ENCODE measurements at regions not wholly inside any gene's neighbourhood (a gene's known extent, or its start where the extent isn't known, plus 50 kb on each side); places are given as distances from the start of the nearest gene placed in this dataset.

DNA sequence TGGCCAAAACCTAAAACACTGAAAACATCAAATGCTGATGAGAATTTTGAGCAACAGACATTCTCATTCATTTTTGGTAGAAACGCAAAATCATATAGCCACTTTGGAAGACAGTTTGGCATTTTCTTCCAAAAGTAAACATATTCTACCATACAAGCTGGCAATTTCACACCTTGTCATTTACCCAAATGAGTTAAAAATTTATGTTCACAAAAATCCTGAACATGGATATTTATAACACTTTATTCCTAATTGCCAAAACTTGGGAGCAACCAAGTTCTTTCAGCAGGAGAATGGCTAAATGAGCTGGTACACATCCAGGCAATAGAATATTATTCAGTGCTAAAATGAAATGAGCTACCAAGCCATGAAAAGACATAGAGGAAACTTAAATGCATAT is 1270.1 kb upstream of the ACO1 start:
- DNase-seq (ENCODE audit: extremely low read depth in 1 of 4, low spot score in 3 of 4): no peak
- no peaks in the 10 kb centered on the region for H3K9me1 ChIP-seq (ENCODE audit: control insufficient read depth, insufficient read depth, low read length)
- CTCF ChIA-PET (ENCODE audit: low intra/inter-chr PET ratio): no interaction called here
- no peaks in the 10 kb centered on the region for H3K9me3 ChIP-seq (replicated peaks; ENCODE audit: control insufficient read depth, insufficient read depth, low read depth, low read length)
- no peak for ATAC-seq
- intact Hi-C loops (cut with micrococcal nuclease): no loop called here
- H3K27me3 ChIP-seq (ENCODE audit: control insufficient read depth in 2 of 2, insufficient read depth in 2 of 2, low read length in 2 of 2): no peaks in the 10 kb centered on the region
- H3K27ac ChIP-seq (ENCODE audit: extremely low read depth, low read depth, low read length): no peak overlapping the region
- no peaks in the 10 kb centered on the region for H3K36me3 ChIP-seq (ENCODE audit: control insufficient read depth, insufficient read depth, low read length)
- H3K4me2 ChIP-seq (ENCODE audit: insufficient read depth, low read length): no peak overlapping the region
- H3K9ac ChIP-seq (ENCODE audit: insufficient read depth in 1 of 2, low read depth in 2 of 2, low read length in 2 of 2): no peak overlapping the region
- no CpG with 5 or more reads among the region's 1 CpG for WGBS (ENCODE audit: insufficient coverage, low coverage, missing lambda C conversion rate)
- H3K4me3 ChIP-seq: no peak overlapping the region
- no TSS peak for BruUV-seq (replicated peaks)
- H3K79me2 ChIP-seq (ENCODE audit: control insufficient read depth, insufficient read depth, low read length): no peaks in the 10 kb centered on the region
- POLR2A ChIA-PET: no interaction called here
- H4K20me1 ChIP-seq (replicated peaks; ENCODE audit: control insufficient read depth, insufficient read depth, low read length): no peaks in the 10 kb centered on the region
- no peaks in the 10 kb centered on the region for H3K4me1 ChIP-seq (replicated peaks in 1 of 2; ENCODE audit: control insufficient read depth in 2 of 2, insufficient read depth in 2 of 2, low read length in 2 of 2)
- in situ Hi-C loops (cut with MboI): no loop called here
- no peak overlapping the region for H2AFZ ChIP-seq (ENCODE audit: low read depth, low read length)
- no peak for FAIRE-seq
- no peak for TF ChIP-seq PRPF4 (IDR thresholded peaks at IDR 0.05; ENCODE audit: insufficient read depth, low read depth, low read length, poor library complexity, severe bottlenecking)
- TF ChIP-seq, protein P1, sequence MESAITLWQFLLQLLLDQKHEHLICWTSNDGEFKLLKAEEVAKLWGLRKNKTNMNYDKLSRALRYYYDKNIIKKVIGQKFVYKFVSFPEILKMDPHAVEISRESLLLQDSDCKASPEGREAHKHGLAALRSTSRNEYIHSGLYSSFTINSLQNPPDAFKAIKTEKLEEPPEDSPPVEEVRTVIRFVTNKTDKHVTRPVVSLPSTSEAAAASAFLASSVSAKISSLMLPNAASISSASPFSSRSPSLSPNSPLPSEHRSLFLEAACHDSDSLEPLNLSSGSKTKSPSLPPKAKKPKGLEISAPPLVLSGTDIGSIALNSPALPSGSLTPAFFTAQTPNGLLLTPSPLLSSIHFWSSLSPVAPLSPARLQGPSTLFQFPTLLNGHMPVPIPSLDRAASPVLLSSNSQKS (CRISPR knock-in tag; IDR thresholded peaks at IDR 0.05): no peak
- no peak for TF ChIP-seq ZNF445 (CRISPR knock-in tag; IDR thresholded peaks at IDR 0.05; ENCODE audit: low read depth)
- no peak for TF ChIP-seq FUS (optimal IDR thresholded peaks at IDR 0.05; ENCODE audit: low read depth, low read length)
- no peak for TF ChIP-seq MCM7 (IDR thresholded peaks at IDR 0.05)
- no peak for TF ChIP-seq ZNF165 (CRISPR knock-in tag; IDR thresholded peaks at IDR 0.05; ENCODE audit: borderline replicate concordance)
- no peak for TF ChIP-seq GABPB2 (CRISPR knock-in tag; conservative IDR thresholded peaks at IDR 0.05)
- no peak for TF ChIP-seq HDGF (IDR thresholded peaks at IDR 0.05)
- no peak for TF ChIP-seq KDM5B (IDR thresholded peaks at IDR 0.05; ENCODE audit: insufficient replicate concordance, low read depth, low read length)
- no peak for TF ChIP-seq HDAC6 (IDR thresholded peaks at IDR 0.05; ENCODE audit: low read depth, low read length)
- no peak for TF ChIP-seq PML (IDR thresholded peaks at IDR 0.05; ENCODE audit: low read length)
- no peak for TF ChIP-seq NFIC (IDR thresholded peaks at IDR 0.05)
- TF ChIP-seq CTCFL (IDR thresholded peaks at IDR 0.05; ENCODE audit: borderline replicate concordance, insufficient read depth, low read depth, low read length, poor library complexity, severe bottlenecking): no peak
- TF ChIP-seq, protein P2, sequence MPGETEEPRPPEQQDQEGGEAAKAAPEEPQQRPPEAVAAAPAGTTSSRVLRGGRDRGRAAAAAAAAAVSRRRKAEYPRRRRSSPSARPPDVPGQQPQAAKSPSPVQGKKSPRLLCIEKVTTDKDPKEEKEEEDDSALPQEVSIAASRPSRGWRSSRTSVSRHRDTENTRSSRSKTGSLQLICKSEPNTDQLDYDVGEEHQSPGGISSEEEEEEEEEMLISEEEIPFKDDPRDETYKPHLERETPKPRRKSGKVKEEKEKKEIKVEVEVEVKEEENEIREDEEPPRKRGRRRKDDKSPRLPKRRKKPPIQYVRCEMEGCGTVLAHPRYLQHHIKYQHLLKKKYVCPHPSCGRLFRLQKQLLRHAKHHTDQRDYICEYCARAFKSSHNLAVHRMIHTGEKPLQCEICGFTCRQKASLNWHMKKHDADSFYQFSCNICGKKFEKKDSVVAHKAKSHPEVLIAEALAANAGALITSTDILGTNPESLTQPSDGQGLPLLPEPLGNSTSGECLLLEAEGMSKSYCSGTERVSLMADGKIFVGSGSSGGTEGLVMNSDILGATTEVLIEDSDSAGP (CRISPR knock-in tag; IDR thresholded peaks at IDR 0.05): no peak
- no peak for TF ChIP-seq RBM39 (optimal IDR thresholded peaks at IDR 0.05; ENCODE audit: low read depth, low read length)
- no peak for TF ChIP-seq ZNF232 (CRISPR knock-in tag; IDR thresholded peaks at IDR 0.05)
- no peak for TF ChIP-seq PRMT5 (CRISPR knock-in tag; IDR thresholded peaks at IDR 0.05)

All from K562 (cell line).